HG03095 (cell line): ENCODE measurements at regions not wholly inside any gene's neighbourhood (a gene's known extent, or its start where the extent isn't known, plus 50 kb on each side); places are given as distances from the start of the nearest gene placed in this dataset.
A peak's percentile ranks its signal among the peaks of the same experiment; 100 is the strongest.

Source experiments
- ATAC-seq: cut with Tn5 transposase; IDR thresholded peaks from one replicate; pipeline ENCODE4 v1.9.1; 2021; ENCODE audit warnings: moderate library complexity; ENCODE audit not compliant: unreplicated experiment

GRCh38 chr1:106968644-106969043 is 87.8 kb upstream of the PRMT6 start:
- ATAC-seq: no peak

DNA sequence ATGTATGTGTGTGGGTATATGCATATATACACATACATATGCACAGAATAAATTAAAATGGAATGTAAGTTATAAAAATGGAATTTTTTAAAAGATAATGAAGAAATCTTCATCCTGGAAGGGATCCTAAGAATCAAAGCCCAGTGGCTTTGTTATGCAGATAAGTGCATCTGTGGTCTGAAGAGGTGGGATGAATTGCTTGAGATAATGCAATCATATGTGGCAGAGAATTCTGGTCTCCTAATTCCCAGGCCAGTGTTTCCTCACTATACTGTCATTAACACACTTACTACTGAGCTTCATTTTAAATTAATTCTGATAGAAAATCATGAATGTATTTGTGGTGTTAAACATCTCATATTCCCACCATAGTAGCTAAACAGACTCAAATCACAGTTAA is 86.7 kb upstream of the PRMT6 start:
- ATAC-seq: no peak

DNA sequence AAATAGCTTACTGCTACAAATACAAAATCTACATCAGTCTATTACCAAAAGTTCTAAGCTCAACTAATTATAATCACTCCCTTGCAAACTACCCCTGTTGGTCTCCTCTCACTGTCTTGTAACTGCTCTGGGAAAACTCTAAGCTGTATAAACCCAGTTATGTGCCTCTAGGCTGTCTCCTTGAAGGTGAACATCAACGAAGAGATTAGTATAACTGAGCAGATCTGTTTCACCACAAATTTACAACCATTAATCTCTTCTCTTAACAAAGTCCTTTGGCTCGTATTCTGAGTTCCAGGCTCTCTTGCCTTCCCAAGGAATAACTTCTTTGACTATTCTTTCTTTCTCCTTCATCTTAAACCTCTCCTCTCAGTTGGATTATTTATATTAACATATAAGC is 84.4 kb upstream of the PRMT6 start:
- ATAC-seq: no peak

- no peak for ATAC-seq
These were observed 80.5 kb upstream of the PRMT6 start for GRCh38 chr1:106975944-106976343.

DNA sequence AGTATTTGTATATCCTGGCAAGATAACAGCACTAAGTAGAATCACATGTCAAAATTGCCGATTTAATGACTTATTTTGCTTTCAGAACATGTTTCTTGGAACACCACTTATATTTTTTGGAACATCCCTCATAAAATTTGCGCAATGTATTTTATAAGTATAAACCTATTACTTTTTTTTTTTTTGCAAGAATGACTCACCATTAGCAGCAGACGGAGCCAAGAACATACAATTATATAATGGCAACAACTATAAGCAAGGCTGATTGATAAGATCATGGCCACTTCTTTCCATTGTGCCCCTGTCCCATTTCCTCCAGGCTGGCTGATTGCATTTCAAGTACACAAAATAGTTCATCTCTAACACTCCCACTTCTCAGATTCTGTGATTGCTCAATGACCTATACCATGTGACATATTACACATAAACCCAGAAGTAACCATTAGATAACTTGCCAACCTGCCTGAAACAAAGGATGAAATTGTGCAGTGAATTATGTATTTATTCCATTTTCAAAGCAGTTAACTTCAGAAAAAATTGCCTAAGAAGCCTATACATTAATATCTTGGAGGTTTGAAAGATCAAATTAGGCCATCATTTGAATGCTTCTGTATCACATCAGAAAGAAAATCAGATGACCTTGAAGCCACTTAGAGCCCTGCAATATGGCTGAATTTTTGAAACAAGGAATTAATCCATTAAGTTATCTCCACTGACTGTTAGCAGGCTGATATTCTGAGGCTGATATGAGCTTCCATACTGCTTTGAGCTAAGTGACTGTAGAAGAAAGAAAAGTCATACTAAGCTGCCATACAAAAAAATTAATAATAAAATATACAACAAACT is 77.8 kb upstream of the PRMT6 start:
- ATAC-seq: no peak

DNA sequence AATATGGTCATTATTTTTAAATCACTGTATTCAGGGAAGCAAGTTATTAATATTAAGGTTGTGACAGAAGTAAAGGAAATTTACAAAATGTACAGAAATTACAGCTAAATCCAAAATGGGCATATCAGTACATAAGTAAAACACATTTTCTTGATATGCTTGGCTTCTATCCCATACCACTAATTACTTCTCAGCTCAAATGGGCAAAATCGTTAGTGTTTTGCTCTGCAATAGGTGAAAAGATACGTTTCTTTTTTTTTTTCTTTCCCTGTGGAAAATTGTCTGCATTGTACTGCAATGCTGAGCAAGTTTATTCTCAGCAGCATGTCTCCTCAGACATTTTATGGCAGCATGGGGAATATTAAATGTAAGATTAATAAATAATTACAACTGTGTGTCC is 77.1 kb upstream of the PRMT6 start:
- ATAC-seq: no peak

DNA sequence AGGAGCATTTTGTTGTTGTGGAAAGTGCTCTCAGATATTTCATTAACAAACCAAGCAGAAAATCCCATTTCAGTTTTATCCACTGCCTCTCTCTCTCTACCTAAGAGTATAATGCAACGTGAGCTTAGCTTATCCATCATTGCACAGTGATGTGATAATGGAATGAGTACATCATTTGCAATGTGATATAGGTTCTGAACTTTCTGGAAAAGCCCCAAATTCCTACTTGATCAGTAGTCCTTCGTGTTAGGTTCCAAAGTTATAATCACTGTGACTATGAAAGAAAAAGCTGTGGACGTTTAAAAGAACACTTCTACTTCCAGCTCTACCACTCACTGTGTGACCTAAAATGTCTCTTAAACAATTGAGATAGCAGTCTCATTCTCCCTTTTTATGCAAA is 76.4 kb upstream of the PRMT6 start:
- ATAC-seq: no peak

- ATAC-seq: no peak
These were observed 71.7 kb upstream of the PRMT6 start for GRCh38 chr1:106984801-106985200.

GRCh38 chr1:106986603-106987002 is 69.9 kb upstream of the PRMT6 start:
- ATAC-seq: no peak

- peak; percentile 96 for ATAC-seq
These were observed 60.5 kb upstream of the PRMT6 start for GRCh38 chr1:106995970-106996369.

- ATAC-seq: no peak
These were observed 58.0 kb upstream of the PRMT6 start for GRCh38 chr1:106998431-106999002.

- ATAC-seq: no peak
These were observed 55.6 kb upstream of the PRMT6 start for GRCh38 chr1:107000902-107001301.

GRCh38 chr1:107003972-107004371 is 52.5 kb upstream of the PRMT6 start:
- ATAC-seq: no peak

DNA sequence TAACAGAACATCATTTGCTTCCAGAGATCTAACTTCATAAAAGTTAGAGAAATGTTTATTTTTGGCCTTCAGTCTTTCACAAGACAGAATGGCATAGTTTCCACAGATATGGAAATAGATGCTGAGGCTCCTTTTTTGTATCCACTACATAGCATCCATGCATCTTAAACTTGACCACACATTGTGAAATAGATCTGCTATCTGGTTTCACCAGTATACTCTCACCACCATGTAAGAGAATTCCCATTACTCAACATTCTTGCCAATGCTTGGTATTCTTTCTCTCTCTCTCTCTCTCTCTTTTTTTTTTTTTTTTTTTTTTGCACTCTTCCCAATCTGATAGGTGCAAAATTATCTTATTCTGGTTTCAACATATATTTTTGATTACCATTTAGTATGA is 52.1 kb upstream of the PRMT6 start:
- ATAC-seq: no peak
